OCI-LY1 (cell line): ENCODE measurements at regions not wholly inside any gene's neighbourhood (a gene's known extent, or its start where the extent isn't known, plus 50 kb on each side); places are given as distances from the start of the nearest gene placed in this dataset.

Experiments used
- H2AFZ ChIP-seq: fragments of 200-600 bp; sonication (generic), shearing (Covaris generic); 2 replicates; pipeline ENCODE4 v1.6.0; 2014; ENCODE audit warnings: antibody characterized with exemption, mild to moderate bottlenecking, low read length
- H3F3A ChIP-seq: fragments of 200-600 bp; sonication (generic), shearing (Covaris generic); 2 replicates; pipeline ENCODE4 v1.6.0; 2014; ENCODE audit warnings: mild to moderate bottlenecking, antibody characterized with exemption, low read length, moderate library complexity; ENCODE audit not compliant: insufficient read depth
- H3K27ac ChIP-seq: fragments of 200-600 bp; sonication (generic); 2 replicates; pipeline ENCODE4 v1.5.1; 2014; ENCODE audit warnings: low read length, mixed run types, mild to moderate bottlenecking, low read depth; ENCODE audit not compliant: poor library complexity, severe bottlenecking
- H3K27me3 ChIP-seq: fragments of 200-600 bp; sonication (generic); 2 replicates; pipeline ENCODE4 v1.6.0; 2014; ENCODE audit warnings: antibody characterized with exemption, mild to moderate bottlenecking, low read length, moderate library complexity; ENCODE audit not compliant: insufficient read depth
- H3K36me3 ChIP-seq: fragments of 200-600 bp; sonication (generic); 2 replicates; pipeline ENCODE4 v1.6.1; 2014; ENCODE audit warnings: mild to moderate bottlenecking, antibody characterized with exemption, low read length, moderate library complexity, mixed read lengths; ENCODE audit not compliant: insufficient read depth
- H3K4me1 ChIP-seq: fragments of 200-600 bp; sonication (generic); 2 replicates; pipeline ENCODE4 v1.5.1; 2014; ENCODE audit warnings: mild to moderate bottlenecking, low read length, moderate library complexity; ENCODE audit not compliant: insufficient read depth, severe bottlenecking
- H3K4me2 ChIP-seq: fragments of 200-600 bp; sonication (generic), shearing (Covaris generic); 2 replicates; pipeline ENCODE4 v1.6.1; 2014; ENCODE audit warnings: low read length
- H3K4me3 ChIP-seq: fragments of 200-600 bp; sonication (generic); 2 replicates; pipeline ENCODE4 v1.5.1; 2014; ENCODE audit warnings: low read length, low read depth, mild to moderate bottlenecking, mixed read lengths; ENCODE audit not compliant: poor library complexity, severe bottlenecking
- H3K79me2 ChIP-seq: fragments of 200-600 bp; shearing (Covaris generic); 2 replicates; pipeline ENCODE4 v1.6.1; 2016; ENCODE audit warnings: mixed run types, low read length, mixed read lengths; ENCODE audit not compliant: insufficient read depth
- H3K9ac ChIP-seq: fragments of 200-600 bp; sonication (generic), shearing (Covaris generic); 2 replicates; pipeline ENCODE4 v1.6.1; 2014; ENCODE audit warnings: mild to moderate bottlenecking, low read length, mixed read lengths
- H3K9me2 ChIP-seq: fragments of 200-600 bp; sonication (generic), shearing (Covaris generic); 2 replicates; pipeline ENCODE4 v1.6.1; 2014; ENCODE audit warnings: low read depth, mild to moderate bottlenecking, low read length, mixed read lengths
- H3K9me3 ChIP-seq: fragments of 200-600 bp; shearing (Covaris generic); 2 replicates; pipeline ENCODE4 v1.6.1; 2014; ENCODE audit warnings: low read length, mixed read lengths
- H4K20me1 ChIP-seq: fragments of 200-600 bp; sonication (generic), shearing (Covaris generic); 2 replicates; pipeline ENCODE4 v1.6.0; 2016; ENCODE audit warnings: mild to moderate bottlenecking, low read length; ENCODE audit not compliant: insufficient read depth
- CTCF ChIP-seq: fragments of 200-600 bp; sonication (generic), shearing (Covaris generic); IDR thresholded peaks from 2 replicates; pipeline ENCODE4 v1.5.1; 2017; ENCODE audit warnings: mild to moderate bottlenecking, antibody characterized with exemption, low read length, moderate library complexity, mixed read lengths
- EZH2 ChIP-seq: fragments of 200-600 bp; sonication (generic), shearing (Covaris generic); IDR thresholded peaks from 2 replicates; pipeline ENCODE4 v1.8.0; 2017; ENCODE audit warnings: borderline replicate concordance, mixed run types, mild to moderate bottlenecking, antibody characterized with exemption, low read length, moderate library complexity, mixed read lengths

GRCh38 chrX:69066966-69067525, 98.2 kb downstream of the PJA1 start:
- H3K9me2 ChIP-seq: no peaks in the 10 kb centered on the region
- no peaks in the 10 kb centered on the region for H4K20me1 ChIP-seq
- H2AFZ ChIP-seq: no peak overlapping the region

GRCh38 chrX:69066021-69066757, 99.1 kb downstream of the PJA1 start:
- H3K27me3 ChIP-seq: no peaks in the 10 kb centered on the region
- H3K27ac ChIP-seq: no peak overlapping the region

More at GRCh38 chrX:69066966-69067525, 98.2 kb downstream of the PJA1 start:
- Histone ChIP-seq H3K79me2 (no peaks in the 10 kb centered on the region), H3K27ac (no peak overlapping the region), H3K4me3 (no peak overlapping the region), H3K27me3 (no peaks in the 10 kb centered on the region), H3K4me1 (no peaks in the 10 kb centered on the region), H3F3A (no peaks in the 10 kb centered on the region), H3K9ac (no peak overlapping the region), H3K4me2 (no peak overlapping the region), H3K9me3 (no peaks in the 10 kb centered on the region), H3K36me3 (no peaks in the 10 kb centered on the region)
- no peak for TF ChIP-seq EZH2
- no peak for TF ChIP-seq CTCF

GRCh38 chrX:69065451-69065850, 99.8 kb downstream of the PJA1 start:
- H3K9ac ChIP-seq: no peak overlapping the region
- H3K79me2 ChIP-seq: no peaks in the 10 kb centered on the region
- TF ChIP-seq EZH2 (no peak), CTCF (no peak)
- H3K36me3 ChIP-seq: no peaks in the 10 kb centered on the region
- H3K9me2 ChIP-seq: no peaks in the 10 kb centered on the region
- H4K20me1 ChIP-seq: no peaks in the 10 kb centered on the region
- no peak overlapping the region for H3K4me3 ChIP-seq
- H3K27me3 ChIP-seq: no peaks in the 10 kb centered on the region
- no peaks in the 10 kb centered on the region for H3K4me1 ChIP-seq
- H3K9me3 ChIP-seq: no peaks in the 10 kb centered on the region
- H3K27ac ChIP-seq: no peak overlapping the region
- H2AFZ ChIP-seq: no peak overlapping the region
- H3F3A ChIP-seq: no peaks in the 10 kb centered on the region
- no peak overlapping the region for H3K4me2 ChIP-seq

More at GRCh38 chrX:69066021-69066757, 99.1 kb downstream of the PJA1 start:
- Histone ChIP-seq H3K4me3 (no peak overlapping the region), H3K4me2 (no peak overlapping the region), H4K20me1 (no peaks in the 10 kb centered on the region), H3K9me3 (no peaks in the 10 kb centered on the region), H3K9ac (no peak overlapping the region), H3K36me3 (no peaks in the 10 kb centered on the region), H3K4me1 (no peaks in the 10 kb centered on the region), H3K79me2 (no peaks in the 10 kb centered on the region), H3F3A (no peaks in the 10 kb centered on the region), H3K9me2 (no peaks in the 10 kb centered on the region), H2AFZ (no peak overlapping the region)
- TF ChIP-seq EZH2 (no peak), CTCF (no peak)
